GM19025 (cell line): ENCODE measurements at regions not wholly inside any gene's neighbourhood (a gene's known extent, or its start where the extent isn't known, plus 50 kb on each side); places are given as distances from the start of the nearest gene placed in this dataset.
"Not testable (repeated sequence)": the region's sequence is repeated elsewhere in the genome, so short reads cannot be mapped to it uniquely, and the experiment has no call there.

Source experiments
- ATAC-seq: cut with Tn5 transposase; IDR thresholded peaks from one replicate; pipeline ENCODE4 v1.9.1; 2021; ENCODE audit warnings: mild to moderate bottlenecking, low read depth, moderate library complexity; ENCODE audit not compliant: unreplicated experiment

DNA sequence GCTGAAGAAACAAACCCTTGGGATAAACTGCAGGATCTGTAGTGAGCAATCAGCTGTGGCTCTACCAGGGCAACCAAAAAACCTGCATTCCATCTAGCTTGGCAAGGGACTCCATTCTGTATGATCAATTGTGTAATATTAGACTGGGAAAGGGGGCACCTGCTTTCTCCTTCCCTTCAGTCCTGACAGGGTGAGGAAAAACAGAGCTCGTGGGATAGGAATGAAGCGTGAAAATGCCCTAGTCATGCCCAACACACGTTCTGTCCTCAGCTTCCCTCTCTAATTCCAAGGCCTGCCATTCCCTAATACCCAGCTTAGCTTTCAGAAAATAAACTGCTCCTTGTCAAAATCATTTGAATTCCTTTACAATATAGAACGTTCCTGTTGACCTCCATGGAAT is 442.3 kb downstream of the PLPP3 start:
- ATAC-seq = no peak

DNA sequence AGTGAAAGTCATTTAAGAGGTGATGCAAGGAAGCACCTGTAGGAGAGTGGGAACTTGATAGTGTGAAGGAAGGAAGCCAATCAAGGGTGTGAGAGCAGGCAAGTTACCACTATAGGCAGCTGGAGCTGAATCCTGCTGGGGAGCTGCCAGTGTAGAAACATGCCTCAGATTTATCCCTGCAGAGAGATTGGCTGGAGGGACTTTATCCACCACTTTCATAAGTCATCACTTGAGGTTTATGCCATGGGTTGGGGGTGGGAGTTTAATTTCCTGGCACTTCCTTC is 443.6 kb downstream of the PLPP3 start:
- peak; percentile 9 for ATAC-seq

DNA sequence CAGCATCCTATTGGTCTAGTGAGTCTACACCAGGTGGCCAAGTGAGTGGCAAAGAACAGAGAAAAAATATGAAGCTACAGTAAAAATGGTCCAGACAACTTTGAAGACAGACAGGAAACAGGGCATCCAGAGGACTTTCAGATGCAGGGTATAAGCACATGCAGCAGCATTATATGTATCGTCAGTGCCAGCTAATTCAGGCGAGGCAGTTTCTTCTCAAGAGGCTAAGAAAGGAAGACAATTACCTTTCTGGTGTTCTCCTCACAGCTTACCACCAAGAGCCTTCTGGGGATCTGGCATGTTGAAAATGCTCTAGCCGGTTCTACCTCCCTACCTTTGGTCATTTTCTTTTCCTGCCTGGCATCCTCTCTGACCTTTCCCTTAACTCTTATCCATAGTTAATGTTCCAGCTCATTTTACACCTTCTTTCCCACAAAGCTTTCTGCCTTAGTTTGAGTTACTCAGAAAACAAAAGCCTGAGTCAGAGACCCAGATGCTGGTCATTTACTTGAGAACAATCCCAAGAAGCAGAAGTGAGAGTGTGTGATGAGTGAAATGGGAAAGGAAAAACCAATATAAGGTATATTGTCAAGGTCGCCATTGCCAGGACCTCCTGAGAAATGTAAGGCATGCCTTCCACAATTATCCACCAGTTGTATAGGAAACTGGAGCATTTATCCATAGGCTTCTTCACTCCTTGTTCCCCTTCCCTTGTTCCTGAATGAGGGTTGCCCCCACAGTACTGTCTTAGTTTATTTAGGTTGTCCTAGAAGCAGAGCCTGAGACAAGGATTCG is 444.1 kb downstream of the PLPP3 start:
- ATAC-seq = peak; percentile 55

DNA sequence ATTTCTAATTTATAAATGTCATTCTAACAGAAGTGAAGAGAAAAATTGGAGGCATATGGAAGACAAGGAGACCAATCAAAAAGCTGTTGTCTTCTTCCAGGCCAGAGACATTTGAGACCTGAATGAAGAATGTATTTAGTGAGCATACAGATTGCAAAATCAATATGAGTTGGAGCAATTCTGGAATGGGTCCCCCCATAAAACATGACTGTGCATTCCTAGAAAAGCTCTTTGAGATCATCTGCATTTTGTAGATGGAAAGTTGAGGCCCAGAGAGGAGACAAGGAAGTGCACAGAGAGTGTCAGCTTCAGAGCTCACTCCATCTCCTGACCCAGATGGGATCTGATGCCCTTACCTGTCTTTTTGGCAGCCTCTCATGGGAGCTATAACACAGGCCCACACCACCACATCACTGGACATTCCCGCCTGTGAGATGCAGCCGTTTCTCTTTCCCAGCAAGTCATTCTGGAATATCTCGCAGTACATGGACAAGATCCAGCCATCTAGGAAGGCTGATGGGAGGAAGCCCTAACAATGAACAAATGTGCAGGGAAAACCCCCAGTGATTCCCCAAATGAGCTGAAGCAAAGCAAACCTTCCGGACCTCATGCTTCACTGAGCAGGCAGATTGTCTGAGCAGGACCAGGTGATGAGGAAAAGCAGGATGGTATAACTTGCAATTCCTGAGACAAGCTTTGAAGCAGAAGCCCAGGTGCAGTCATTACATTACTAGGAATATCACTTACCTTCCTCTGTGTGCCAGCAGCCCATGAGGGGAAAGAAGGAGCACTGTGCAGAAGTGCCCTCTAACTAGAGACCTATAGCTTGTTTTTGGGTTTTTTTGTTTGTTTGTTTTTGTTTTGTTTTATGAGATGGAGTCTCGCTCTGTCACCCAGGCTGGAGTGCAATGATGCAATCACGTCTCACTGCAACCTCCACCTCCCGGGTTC is 445.6 kb downstream of the PLPP3 start:
- ATAC-seq = peak; percentile 60

DNA sequence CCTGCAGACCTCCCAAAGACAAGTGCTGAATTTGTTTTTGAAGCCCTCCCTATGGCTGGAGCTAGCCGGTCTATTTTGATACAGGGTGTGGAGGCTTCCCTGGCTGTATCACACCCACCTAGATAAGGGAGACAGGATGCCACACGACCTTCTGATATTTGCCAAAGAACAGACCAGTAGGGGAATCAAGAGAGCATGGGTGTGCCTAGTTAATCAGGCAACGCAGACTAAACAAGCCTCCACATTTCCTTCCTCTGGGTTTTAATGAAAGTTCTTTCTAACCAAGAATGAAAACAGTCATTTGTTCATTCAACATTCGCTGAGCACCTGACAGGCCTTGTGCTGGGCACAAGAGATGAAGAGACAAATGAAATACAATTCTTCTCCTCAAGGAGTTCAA is 446.8 kb downstream of the PLPP3 start:
- no peak for ATAC-seq

DNA sequence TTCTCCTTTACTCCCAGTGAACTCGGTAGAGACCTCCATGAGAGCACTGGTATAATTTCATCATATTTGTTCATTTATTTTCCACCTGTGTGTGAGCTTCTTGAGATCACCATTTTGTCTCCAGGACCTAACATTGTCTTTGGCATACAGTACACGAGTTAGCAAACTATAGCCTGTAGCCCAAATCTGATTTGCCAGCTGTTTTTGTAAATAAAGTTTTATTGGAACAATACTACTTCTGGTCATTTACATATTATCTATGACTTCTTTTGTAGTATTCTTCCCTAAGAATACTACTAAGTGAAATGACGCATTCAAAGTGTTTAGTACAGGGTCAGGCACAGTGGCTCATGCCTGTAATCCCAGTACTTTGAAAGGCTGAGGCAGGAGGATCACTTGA is 449.5 kb downstream of the PLPP3 start:
- no peak for ATAC-seq

DNA sequence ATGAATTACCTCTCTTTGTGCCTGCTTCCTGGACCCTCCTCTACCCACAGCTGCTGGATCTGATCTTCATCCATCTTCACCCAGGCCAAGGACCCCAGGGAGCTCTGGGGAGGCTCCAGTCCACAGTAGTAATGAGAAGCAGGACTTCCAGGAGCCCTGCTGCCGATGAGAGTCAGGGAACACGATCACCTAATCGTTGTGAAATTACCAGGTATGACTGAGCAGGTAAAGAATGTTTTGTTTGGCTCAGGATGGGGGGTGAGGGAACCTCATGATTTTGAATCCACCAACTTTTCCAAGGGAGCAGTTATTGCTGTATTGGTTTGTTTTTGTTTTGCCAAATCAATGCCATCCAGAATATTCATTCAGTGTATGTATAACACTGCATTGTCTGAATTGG is 454.0 kb downstream of the PLPP3 start:
- no peak for ATAC-seq

DNA sequence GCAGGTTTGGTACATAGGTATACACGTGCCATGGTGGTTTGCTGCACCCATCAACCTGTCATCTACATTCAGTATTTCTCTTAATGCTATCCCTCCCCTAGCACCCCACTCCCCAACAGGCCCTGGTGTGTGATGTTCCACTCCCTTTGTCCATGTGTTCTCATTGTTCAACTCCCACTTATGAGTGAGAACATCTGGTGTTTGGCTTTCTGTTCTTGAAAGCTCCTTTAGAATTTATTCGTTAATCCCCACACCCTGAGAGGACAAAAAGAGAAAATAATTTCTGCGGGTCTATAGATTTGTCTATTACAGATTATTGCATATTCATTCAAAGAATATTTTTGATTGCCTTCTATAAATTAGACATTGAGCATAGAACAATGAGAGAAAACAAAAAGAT is 455.5 kb downstream of the PLPP3 start:
- no peak for ATAC-seq

DNA sequence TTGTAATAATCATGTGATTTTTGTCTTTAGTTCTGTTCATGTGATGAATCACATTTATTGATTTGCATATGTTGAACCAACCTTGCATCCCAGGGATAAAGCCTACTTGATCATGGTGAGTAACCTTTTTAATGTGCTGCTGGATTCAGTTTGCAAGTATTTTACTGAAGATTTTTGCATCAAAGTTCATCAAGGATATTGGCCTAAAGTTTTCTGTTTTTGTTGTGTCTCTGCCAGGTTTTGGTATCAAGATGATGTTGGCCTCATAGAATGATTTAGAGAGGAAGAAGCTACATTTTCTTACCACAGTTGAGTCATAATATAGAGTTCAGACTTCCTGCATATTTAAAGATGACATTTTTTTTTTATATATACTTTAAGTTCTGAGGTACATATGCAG is 455.9 kb downstream of the PLPP3 start:
- no peak for ATAC-seq

DNA sequence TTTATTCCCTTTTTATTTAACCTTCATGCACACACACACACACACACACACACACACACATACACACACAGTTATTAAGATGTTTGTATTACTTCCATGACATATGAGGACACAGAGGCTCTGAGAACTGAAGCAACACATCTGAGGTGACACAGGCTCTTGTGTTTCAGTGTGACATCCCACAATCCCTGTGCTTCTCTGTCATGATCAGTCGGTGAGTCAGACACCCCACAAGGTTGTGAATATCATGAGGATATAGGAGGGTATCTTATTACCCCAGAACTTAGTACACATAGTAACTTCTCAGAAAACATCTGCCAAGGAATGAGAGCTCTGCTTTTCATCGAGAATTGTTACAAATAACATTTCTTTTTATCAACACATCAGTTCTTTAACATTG is 459.3 kb downstream of the PLPP3 start:
- ATAC-seq = no peak

DNA sequence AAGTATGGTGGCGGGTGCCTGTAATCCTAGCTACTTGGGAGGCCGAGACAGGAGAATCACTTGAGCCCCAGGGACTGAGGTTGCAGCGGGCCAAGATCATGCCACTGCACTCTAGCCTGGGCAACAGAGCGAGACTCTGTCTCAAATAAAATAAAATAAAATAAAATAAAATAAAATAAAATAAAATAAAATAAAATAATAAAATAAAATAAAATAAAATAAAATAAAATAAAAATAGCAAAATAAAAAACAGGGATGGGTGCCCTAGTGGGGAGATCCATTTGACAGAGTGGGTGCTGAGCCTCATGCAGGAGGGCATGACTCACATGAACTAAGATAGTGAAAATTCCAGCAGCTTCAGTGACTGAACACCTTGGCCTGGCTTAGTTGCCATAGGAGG is 460.7 kb downstream of the PLPP3 start:
- not testable (repeated sequence) for ATAC-seq

DNA sequence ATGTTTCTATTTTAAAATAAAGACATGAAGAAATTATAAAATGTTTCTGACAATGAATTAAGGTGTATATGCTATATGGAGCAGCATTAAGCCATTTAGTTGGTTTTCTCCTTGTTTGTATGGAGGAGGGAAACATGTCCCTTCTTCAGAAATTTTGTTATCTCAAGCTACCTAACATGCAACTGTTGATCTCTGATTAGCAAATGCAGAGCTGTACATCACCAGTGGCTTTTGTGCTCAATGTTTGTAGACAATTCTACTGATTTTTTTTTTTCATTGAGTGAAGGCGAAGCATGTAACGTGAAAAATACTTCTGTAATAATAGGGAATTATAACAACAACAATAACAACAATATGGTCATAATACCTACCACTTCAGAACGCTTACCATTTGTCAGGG is 463.7 kb downstream of the PLPP3 start:
- ATAC-seq = no peak

DNA sequence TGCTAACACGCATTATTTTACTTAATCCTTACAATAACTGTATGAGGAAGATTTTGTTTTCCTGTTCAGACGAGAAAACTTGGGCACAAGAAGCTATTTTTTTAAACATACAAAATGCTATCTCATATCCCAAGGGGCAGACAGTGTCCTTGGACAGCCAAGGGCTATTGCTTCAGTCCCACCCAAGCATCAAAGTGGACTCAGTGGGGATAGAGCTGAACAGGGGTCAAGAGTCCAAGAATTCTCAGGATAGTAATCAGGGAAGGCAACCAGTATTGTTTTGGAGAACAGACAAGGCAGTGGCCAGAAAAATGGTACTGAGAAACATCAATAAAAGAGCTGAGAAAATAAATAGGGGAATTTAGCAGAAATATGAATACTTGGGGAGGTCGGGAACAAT is 465.7 kb downstream of the PLPP3 start:
- no peak for ATAC-seq

DNA sequence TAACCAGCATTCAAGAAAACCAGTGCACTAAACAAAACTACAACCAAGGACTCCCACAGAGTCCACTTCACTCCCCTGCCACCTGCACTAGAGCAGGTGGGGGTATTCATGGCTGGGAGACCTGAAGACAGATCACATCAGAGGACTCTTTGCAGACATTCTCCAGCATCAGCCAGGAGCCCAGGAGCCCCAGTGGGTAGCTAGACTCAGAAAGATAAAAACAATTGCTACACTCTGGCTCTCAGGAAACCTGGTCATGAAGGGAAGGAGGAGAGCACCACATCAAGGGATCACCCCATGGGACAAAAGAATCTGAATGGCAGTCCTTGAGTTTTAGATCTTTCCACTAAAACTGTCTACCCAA is 472.1 kb downstream of the PLPP3 start:
- no peak for ATAC-seq

DNA sequence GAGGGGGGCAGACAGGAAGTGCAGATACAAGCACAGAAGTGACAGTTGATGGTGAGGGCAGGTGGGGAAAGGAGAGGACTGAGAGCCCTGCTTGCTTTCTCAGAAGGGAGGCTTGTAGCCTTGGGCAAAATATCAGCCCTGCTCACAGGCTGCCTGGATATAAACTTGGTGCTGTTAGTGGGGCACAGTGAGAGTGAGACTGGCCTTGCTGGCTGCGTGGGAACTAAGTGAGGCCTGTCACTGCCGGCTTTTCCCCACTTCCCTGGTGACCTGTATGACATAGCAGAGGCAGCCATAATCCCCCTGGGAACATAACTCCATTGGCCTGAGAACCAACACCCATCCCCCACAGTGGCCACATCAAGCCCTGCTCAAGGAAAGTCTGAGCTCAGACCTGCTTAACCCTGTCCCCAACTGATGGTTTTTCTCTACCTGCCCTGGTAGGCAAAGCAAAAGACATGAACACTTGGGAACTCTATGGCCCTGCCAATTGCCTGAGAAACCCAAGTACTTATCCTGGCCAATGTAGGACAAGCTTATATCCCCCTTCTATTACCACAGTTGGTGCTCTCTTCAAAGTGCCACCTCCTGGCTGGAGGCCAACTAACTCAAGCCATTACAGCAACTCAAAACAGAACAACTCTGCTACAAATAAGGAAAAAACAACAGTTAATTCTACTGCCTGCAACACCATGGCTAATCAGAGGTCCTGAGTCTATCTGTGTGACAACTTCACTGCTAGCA is 472.7 kb downstream of the PLPP3 start:
- ATAC-seq = no peak

DNA sequence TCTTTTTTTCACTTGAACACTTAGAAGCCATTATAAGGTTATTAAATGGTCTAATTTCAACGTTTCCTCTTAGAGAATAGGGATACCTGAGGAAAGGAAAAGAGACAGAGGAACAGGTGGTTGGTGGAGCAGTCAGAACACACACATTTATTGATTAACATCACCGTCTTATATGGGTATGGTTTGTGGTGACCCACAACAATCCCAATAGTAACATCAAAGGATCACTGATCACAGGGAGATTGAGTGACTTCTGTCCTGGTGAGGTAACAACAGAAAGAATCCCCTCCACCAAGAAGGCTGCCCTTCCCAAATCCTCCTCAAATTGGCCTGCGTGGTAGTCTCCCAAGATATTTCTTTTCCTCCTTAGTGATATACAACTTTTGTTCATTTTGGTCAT is 474.0 kb downstream of the PLPP3 start:
- no peak for ATAC-seq

DNA sequence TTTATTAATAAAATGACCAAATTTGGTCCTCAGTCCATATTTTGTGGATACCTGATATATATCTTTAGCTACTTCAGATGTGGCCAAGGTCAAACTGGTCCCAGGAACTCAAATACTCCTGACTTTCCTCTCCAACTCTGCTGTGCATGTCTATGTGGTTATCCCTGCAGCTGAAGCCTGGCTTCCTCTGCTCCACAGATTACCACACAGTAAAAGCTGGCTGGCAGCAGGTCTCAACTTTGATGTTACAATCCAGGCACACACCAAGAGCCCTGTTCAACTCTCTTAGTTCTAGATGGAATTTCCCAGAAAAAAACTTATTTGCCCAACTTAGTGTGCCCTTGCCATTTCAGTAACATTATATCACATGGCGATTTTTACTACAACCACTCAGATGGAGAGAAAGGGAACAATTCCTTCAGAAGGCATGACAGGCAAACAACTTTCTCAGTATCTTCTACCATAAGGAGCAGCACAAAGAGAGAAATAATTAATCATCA is 479.5 kb downstream of the PLPP3 start:
- no peak for ATAC-seq

DNA sequence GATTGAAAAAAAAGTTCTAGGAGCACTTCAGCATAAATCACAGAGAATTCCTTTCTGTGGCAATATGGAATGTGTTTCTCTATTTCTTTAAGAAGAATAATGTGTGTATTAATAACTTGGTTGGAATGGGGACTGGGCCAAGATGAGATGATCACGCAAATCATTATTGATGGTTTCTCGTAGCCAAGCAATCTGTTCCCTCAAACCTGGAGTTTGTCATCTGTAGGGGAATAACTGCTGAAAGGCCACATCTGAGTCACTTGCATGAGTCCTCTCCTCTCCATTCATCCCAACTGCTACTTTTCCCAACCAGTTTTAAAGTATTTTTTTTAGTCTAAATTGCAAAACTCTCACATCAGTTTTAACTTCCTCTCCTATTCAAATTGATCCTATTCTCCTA is 480.4 kb downstream of the PLPP3 start:
- ATAC-seq = no peak

DNA sequence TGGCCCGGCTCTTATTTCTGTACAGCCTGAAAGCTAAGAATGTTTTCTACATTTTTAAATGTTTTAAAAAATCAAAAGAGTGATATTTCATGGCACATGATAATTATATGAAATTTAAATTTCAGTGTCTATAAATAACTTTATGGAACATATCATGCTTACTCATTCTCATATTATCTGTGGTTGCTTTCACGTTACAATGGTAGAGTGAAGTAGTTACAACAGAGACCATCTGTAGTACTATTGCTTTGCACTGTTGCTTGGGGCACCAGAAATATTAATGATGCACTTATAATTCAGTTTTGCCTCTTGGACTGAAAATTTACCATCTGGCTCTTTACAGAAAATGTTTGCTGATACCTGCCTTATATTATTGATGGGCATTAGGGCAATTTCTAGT is 481.6 kb downstream of the PLPP3 start:
- no peak for ATAC-seq

DNA sequence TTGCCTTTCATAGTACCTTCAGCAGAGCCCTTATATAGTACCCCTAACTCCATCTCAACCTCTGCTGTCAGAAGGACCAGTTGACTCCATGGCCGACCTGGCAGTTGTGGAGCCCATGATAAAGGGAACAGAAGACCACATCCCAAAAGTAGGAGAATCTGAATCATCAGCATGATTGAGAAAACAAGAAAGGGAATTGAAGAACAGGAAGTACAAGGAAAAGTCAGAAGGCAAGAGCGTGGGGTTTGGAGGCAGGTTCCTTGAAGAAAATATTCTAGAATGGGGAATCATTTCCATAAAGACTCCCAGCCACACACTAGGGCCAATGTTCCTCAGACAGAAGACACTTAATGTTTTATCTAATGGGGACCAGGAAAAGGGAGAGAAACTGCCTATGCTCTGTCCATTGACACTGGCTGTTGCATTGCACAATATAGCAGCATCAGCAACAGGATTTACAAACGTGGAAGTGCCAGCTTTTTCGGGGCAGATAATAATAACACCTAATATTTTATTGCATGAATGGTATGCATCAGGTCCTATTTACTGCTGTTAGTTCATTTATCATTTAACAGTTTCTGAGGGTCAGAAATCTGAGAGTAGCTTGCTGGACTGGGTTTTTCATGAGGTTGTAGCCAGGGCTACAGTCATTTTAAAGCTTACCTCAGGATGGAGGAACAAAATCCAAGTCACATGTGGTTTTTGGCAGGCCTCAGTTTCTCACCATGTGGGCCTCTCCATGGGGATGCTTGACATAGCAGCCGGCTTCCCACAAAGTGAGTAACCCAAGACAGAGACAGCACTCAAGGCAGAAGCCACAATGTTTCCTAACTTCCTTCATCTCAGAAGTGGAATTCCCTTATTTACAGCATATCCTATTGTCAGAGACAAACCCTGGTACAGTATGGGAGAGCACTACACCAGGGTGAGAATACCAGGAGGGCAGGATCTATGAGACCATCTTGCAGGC is 483.4 kb downstream of the PLPP3 start:
- ATAC-seq = no peak
